ENCODE measurements at regions not wholly inside any gene's neighbourhood (a gene's known extent, or its start where the extent isn't known, plus 50 kb on each side); places are given as distances from the start of the nearest gene placed in this dataset.

- no peak for TF ChIP-seq TCF7L2 (IDR thresholded peaks at IDR 0.05; ENCODE audit: borderline replicate concordance, low read depth, low read length)
- no peak for TF ChIP-seq ZNF639 (tag by site-specific recombination; IDR thresholded peaks at IDR 0.05)
- TF ChIP-seq PATZ1 (tag by site-specific recombination; IDR thresholded peaks at IDR 0.05) = no peak
Observed at GRCh38 chr4:175436196-175436595, 375.9 kb downstream of the GPM6A start.

Data from HEK293 (cell line).